Naive thymus-derived CD4-positive, alpha-beta T cell (primary cell): ENCODE measurements at regions not wholly inside any gene's neighbourhood (a gene's known extent, or its start where the extent isn't known, plus 50 kb on each side); places are given as distances from the start of the nearest gene placed in this dataset.

Source experiments
- ATAC-seq: fragments of 150-1000 bp; cut with Tn5 transposase; 2 replicates; pipeline ENCODE4 v1.10.0; 2021; ENCODE audit warnings: mild to moderate bottlenecking, moderate library complexity
- CTCF ChIA-PET: fragments of 350-600 bp; sonication (Branson Sonifier 250); formaldehyde crosslinking; loops from one replicate; lab custom pipeline; 2021; ENCODE audit warnings: antibody characterized with exemption; lab: Charles Lee
- POLR2A ChIA-PET: fragments of 350-600 bp; sonication (Branson Sonifier 250); formaldehyde crosslinking; loops from one replicate; lab custom pipeline; 2021; ENCODE audit warnings: antibody characterized with exemption, inconsistent platforms; lab: Charles Lee
- DNase-seq, 9 donors: peaks; one replicate each; pipeline versions ENCODE4 v3.0.0 to v3.0.0-alpha.2; 2020 to 2022; ENCODE audit warnings: mixed read lengths in 1 of 9
- H3K27ac ChIP-seq: one replicate; pipeline ENCODE4 v1.7.0; 2013; ENCODE audit warnings: mild to moderate bottlenecking, low read depth, low read length, moderate library complexity
- H3K27me3 ChIP-seq, 2 donors: one replicate each; pipeline ENCODE4 v1.7.0; 2013; ENCODE audit warnings: low read length in 2 of 2, mild to moderate bottlenecking in 2 of 2, moderate library complexity in 2 of 2; ENCODE audit not compliant: control insufficient read depth in 2 of 2, insufficient read depth in 2 of 2
- H3K36me3 ChIP-seq, 3 experiments: 1 replicate in 2 of 3; 2 replicates in 1 of 3; pipeline ENCODE4 v1.7.0; 2013; ENCODE audit warnings: low read length in 3 of 3, mild to moderate bottlenecking in 3 of 3, moderate library complexity in 1 of 3; ENCODE audit not compliant: insufficient read depth in 3 of 3, control insufficient read depth in 2 of 3
- H3K4me1 ChIP-seq, 2 donors: one replicate each; pipeline ENCODE4 v1.7.0; 2013; ENCODE audit warnings: low read length in 2 of 2, mild to moderate bottlenecking in 2 of 2, moderate library complexity in 1 of 2; ENCODE audit not compliant: control insufficient read depth in 2 of 2, insufficient read depth in 2 of 2
- H3K4me3 ChIP-seq: 2 replicates; pipeline ENCODE4 v1.7.0; 2013; ENCODE audit warnings: mild to moderate bottlenecking, low read length
- H3K9me3 ChIP-seq, 3 experiments: 1 replicate in 2 of 3; 2 replicates in 1 of 3; pipeline ENCODE4 v1.7.0; 2013; ENCODE audit warnings: low read length in 3 of 3; ENCODE audit not compliant: control insufficient read depth in 2 of 3
- H3K27ac Mint-ChIP-seq, 9 donors: one replicate each; pipeline ENCODE4 v1.8.0; 2020 to 2022; ENCODE audit warnings: mixed read lengths in 9 of 9, mild to moderate bottlenecking in 8 of 9, moderate library complexity in 5 of 9, inconsistent platforms in 2 of 9
- H3K27me3 Mint-ChIP-seq, 5 donors: one replicate each; pipeline ENCODE4 v1.8.0; 2021 to 2022; ENCODE audit warnings: mixed read lengths in 5 of 5, mild to moderate bottlenecking in 1 of 5
- H3K36me3 Mint-ChIP-seq, 5 donors: one replicate each; pipeline ENCODE4 v1.8.0; 2020 to 2022; ENCODE audit warnings: mixed read lengths in 5 of 5, mild to moderate bottlenecking in 3 of 5, inconsistent platforms in 1 of 5
- H3K4me1 Mint-ChIP-seq, 7 donors: one replicate each; pipeline ENCODE4 v1.8.0; 2020 to 2022; ENCODE audit warnings: mixed read lengths in 7 of 7, mild to moderate bottlenecking in 3 of 7, inconsistent platforms in 1 of 7
- H3K4me3 Mint-ChIP-seq, 10 donors: one replicate each; pipeline ENCODE4 v1.8.0; 2020 to 2022; ENCODE audit warnings: mild to moderate bottlenecking in 10 of 10, mixed read lengths in 10 of 10, moderate library complexity in 6 of 10, inconsistent platforms in 2 of 10
- H3K9me3 Mint-ChIP-seq, 11 donors: one replicate each; pipeline ENCODE4 v1.8.0; 2020 to 2022; ENCODE audit warnings: mixed read lengths in 11 of 11, mild to moderate bottlenecking in 4 of 11, inconsistent platforms in 1 of 11, moderate library complexity in 1 of 11
- intact Hi-C, 2 donors: fragments of 100-400 bp; cut with micrococcal nuclease; formaldehyde crosslinking; loops; one replicate each; pipeline ENCODE4 v1.15.1; 2023

DNA sequence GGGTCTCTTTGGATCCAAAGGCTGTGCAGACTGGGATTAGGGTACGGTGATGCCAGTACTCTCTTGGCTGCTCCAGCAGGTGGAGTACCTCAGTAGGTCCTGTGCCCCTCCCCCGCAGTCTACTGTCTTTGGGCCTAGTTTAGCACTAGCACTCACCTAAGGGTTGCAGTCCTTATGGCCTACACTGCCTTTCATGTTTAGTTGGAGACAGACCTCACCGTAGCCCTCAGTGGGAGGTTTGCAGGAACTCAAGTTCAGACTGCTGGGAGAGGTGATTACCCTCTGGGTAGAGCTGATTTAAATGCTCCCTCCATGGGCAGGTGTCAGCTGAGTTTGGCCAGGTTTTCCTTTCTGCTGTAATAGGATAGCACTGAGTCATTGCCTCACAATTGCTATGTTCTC is 210.8 kb upstream of the TMEM196 start:
- no peaks in the 10 kb centered on the region for H3K4me1 Mint-ChIP-seq
- Histone ChIP-seq H3K27ac (no peak overlapping the region), H3K9me3 (no peaks in the 10 kb centered on the region), H3K4me1 (no peaks in the 10 kb centered on the region), H3K36me3 (no peaks in the 10 kb centered on the region), H3K4me3 (no peak overlapping the region), H3K27me3 (no peaks in the 10 kb centered on the region)
- H3K27ac Mint-ChIP-seq: no peak overlapping the region
- DNase-seq: no peak
- ChIA-PET POLR2A (no interaction called here), CTCF (no interaction called here)
- H3K4me3 Mint-ChIP-seq: no peak overlapping the region
- no peaks in the 10 kb centered on the region for H3K36me3 Mint-ChIP-seq
- H3K9me3 Mint-ChIP-seq: peaks cover 0 to 18% (median 3%) of the 10 kb centered on the region in 11 donors
- H3K27me3 Mint-ChIP-seq: no peaks in the 10 kb centered on the region
- intact Hi-C loops: loop anchor here in 1 of 2 donors (5.0 kb wide), 1 partner anchor 613 kb away; no protein-coding TSS in a partner anchor
- no peak for ATAC-seq

DNA sequence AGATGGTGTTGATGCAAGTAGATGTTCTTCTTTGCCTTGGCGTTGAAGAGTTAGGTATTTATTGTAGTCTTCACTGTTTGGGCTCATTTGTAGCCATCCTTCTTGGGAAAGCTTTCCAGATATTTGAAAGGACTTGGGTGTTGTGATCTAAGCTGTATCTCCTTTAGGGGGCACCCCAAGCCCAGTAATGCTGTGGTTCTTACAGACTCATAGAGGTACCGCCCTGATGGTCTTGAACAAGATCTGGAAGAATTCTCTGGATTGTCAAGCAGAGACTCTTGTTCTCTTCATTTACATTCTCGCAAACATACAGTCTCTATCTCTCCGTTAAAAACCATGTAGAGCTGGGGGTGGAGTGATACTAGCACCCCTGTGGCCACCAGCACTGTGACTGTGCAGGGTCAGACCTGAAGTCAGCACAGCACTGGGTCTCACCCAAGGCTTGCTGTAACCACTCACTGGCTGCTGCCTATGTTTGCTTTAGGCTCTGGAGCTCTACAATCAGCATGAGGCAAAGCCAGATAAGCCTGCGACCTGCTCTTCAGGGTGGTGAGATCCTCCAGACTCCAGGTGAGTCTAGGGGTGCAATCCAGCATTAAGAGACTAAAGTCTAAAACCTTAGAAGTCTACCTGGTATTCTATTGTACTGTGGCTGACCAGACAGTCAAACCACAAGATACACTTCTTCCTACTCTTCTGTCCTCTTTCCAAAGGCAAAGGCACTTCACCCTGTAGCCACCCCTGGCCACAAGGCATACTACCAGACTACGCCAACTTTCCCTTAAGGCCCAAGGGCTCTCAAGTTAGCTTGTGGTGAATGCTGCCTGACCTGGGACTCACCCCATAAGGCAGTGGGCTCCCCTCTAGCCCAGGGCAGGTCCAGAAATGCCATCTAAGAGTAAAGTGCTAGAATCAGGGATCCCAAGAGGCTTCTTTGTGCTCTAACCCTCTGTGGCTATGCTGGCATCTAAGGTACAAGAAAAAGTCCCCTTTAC is 209.7 kb upstream of the TMEM196 start:
- ATAC-seq: no peak

DNA sequence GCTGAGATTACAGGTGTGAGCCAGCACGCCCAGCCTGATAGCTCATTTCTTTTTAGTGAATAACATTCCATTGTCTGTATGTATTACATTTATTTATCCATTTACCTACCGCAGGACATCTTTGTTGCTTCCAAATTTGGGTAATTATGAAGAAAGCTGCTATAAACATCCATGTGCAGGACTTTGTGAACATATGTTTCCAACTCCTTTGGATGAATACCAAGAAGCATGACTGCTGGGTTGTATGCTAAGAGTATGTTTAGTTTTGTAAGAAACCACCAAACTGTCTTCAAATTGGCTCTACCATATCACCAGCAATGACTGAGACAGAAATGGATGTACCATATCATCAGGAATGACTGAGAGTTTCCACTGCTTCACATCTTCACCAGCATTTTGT is 200.2 kb upstream of the TMEM196 start:
- Histone ChIP-seq H3K4me1 (no peaks in the 10 kb centered on the region), H3K4me3 (no peak overlapping the region), H3K27ac (no peak overlapping the region), H3K36me3 (no peaks in the 10 kb centered on the region), H3K27me3 (no peaks in the 10 kb centered on the region), H3K9me3 (no peaks in the 10 kb centered on the region)
- intact Hi-C loops: no loop called here
- Mint-ChIP-seq H3K27ac (no peak overlapping the region), H3K9me3 (peaks cover 0 to 10% (median 2%) of the 10 kb centered on the region in 11 donors), H3K4me3 (no peak overlapping the region), H3K27me3 (no peaks in the 10 kb centered on the region), H3K4me1 (no peaks in the 10 kb centered on the region), H3K36me3 (no peaks in the 10 kb centered on the region)
- POLR2A ChIA-PET: no interaction called here
- no peak for DNase-seq
- CTCF ChIA-PET: no interaction called here
- no peak for ATAC-seq

More for the DNA sequence above, 209.7 kb upstream of the TMEM196 start:
- Mint-ChIP-seq H3K4me1 (no peaks in the 10 kb centered on the region), H3K36me3 (no peaks in the 10 kb centered on the region), H3K9me3 (peaks cover 0 to 22% (median 4%) of the 10 kb centered on the region in 11 donors), H3K4me3 (no peak overlapping the region), H3K27me3 (no peaks in the 10 kb centered on the region), H3K27ac (no peak overlapping the region)
- Histone ChIP-seq H3K4me3 (no peak overlapping the region), H3K27ac (no peak overlapping the region), H3K27me3 (no peaks in the 10 kb centered on the region), H3K9me3 (no peaks in the 10 kb centered on the region), H3K36me3 (no peaks in the 10 kb centered on the region), H3K4me1 (no peaks in the 10 kb centered on the region)
- POLR2A ChIA-PET: no interaction called here
- intact Hi-C loops: loop anchor here in 1 of 2 donors (2.0 to 5.0 kb wide), 2 partner anchors 190 to 614 kb away; no protein-coding TSS in a partner anchor
- DNase-seq: no peak
- CTCF ChIA-PET: no interaction called here

DNA sequence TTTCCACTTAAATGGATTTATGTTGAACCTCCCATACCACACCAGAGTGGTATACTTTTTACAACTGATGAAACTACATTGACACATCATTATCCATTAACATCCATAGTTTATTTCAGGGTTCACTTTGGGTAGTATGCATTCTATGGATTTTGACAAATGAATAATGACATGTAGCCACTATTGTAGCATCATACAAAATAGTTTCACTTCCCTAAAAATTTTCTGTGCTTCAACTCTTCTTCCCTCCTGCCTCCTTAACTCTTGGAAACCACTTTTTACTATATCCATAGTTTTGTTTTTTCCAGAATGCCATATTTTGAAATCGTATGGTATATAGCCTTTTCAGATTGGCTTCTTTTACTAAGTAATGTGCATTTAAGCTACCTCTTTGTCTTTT is 199.5 kb upstream of the TMEM196 start:
- DNase-seq (no peak), ATAC-seq (no peak)
- Mint-ChIP-seq H3K4me1 (no peaks in the 10 kb centered on the region), H3K4me3 (no peak overlapping the region), H3K27ac (no peak overlapping the region), H3K9me3 (peaks cover 0 to 9% (median 0%) of the 10 kb centered on the region in 11 donors), H3K27me3 (no peaks in the 10 kb centered on the region), H3K36me3 (no peaks in the 10 kb centered on the region)
- ChIA-PET POLR2A (no interaction called here), CTCF (no interaction called here)
- no peaks in the 10 kb centered on the region for H3K4me1 ChIP-seq
- H3K36me3 ChIP-seq: no peaks in the 10 kb centered on the region
- H3K4me3 ChIP-seq: no peak overlapping the region
- no peaks in the 10 kb centered on the region for H3K9me3 ChIP-seq
- H3K27me3 ChIP-seq: no peaks in the 10 kb centered on the region
- no peak overlapping the region for H3K27ac ChIP-seq
- intact Hi-C loops: no loop called here

DNA sequence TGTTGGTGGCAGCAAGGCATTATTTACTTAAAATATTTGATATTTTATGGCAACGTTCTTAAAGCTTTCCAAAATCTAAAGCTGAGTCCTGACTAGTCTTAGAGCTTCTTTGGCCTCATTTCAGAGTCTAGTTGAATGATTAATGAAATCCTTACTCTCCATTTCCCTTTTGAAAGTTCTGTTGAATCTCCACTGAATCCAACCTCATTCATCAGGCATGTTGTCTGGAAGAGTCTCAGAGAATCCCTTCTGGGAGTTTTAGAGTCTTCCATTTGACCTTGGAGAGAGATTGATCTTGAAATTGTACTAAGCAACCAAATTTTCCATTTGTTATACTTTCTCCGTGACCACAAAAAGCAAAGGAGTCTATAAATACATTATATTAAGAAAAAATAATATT is 198.5 kb upstream of the TMEM196 start:
- no peaks in the 10 kb centered on the region for H3K36me3 ChIP-seq
- DNase-seq (no peak), ATAC-seq (no peak)
- Mint-ChIP-seq H3K36me3 (no peaks in the 10 kb centered on the region), H3K9me3 (peaks cover 0 to 5% (median 0%) of the 10 kb centered on the region in 11 donors), H3K4me1 (no peaks in the 10 kb centered on the region), H3K4me3 (no peak overlapping the region), H3K27me3 (no peaks in the 10 kb centered on the region), H3K27ac (no peak overlapping the region)
- no peaks in the 10 kb centered on the region for H3K9me3 ChIP-seq
- no peaks in the 10 kb centered on the region for H3K27me3 ChIP-seq
- H3K4me3 ChIP-seq: no peak overlapping the region
- H3K27ac ChIP-seq: no peak overlapping the region
- ChIA-PET POLR2A (no interaction called here), CTCF (no interaction called here)
- H3K4me1 ChIP-seq: no peaks in the 10 kb centered on the region
- intact Hi-C loops: no loop called here

DNA sequence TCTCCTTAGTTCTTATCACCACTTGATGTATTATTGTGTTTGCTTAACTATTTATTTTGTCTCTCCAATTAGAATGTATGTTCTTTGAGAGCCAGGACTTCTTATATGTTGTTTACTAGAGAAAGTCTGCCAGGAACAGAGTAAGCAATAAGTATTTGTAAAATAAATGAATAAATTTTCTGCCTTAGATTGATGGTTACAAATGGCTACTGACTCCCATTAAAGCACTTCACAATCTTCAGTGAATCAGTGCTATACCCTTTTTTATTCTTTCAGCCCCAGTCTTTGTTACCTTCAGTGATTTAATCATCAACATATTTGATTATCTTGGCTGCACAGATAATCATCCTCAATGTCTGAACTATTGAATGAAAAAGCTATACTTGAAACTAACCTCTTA is 197.1 kb upstream of the TMEM196 start:
- ATAC-seq: no peak
- Mint-ChIP-seq H3K36me3 (no peaks in the 10 kb centered on the region), H3K4me3 (no peak overlapping the region), H3K27ac (no peak overlapping the region), H3K4me1 (no peaks in the 10 kb centered on the region), H3K9me3 (peaks cover 0 to 5% (median 0%) of the 10 kb centered on the region in 11 donors), H3K27me3 (no peaks in the 10 kb centered on the region)
- no peak for DNase-seq
- no peak overlapping the region for H3K27ac ChIP-seq
- intact Hi-C loops: no loop called here
- POLR2A ChIA-PET: no interaction called here
- H3K4me1 ChIP-seq: no peaks in the 10 kb centered on the region
- no peak overlapping the region for H3K4me3 ChIP-seq
- no peaks in the 10 kb centered on the region for H3K27me3 ChIP-seq
- CTCF ChIA-PET: no interaction called here
- H3K36me3 ChIP-seq: no peaks in the 10 kb centered on the region
- H3K9me3 ChIP-seq: no peaks in the 10 kb centered on the region
